HEK293 (cell line): ENCODE measurements at regions not wholly inside any gene's neighbourhood (a gene's known extent, or its start where the extent isn't known, plus 50 kb on each side); places are given as distances from the start of the nearest gene placed in this dataset.

ENCODE experiments used
- CTCF ChIA-PET: fragments of 350-600 bp; formaldehyde crosslinking; extraction: SDS; loops from one replicate; lab custom pipeline; 2021; ENCODE audit warnings: antibody characterized with exemption; lab: Yijun Ruan, JAX
- POLR2A ChIA-PET: fragments of 300-600 bp; formaldehyde crosslinking; extraction: SDS; loops from one replicate; lab custom pipeline; 2020; ENCODE audit warnings: antibody characterized with exemption, inconsistent platforms; lab: Yijun Ruan, JAX
- H3K27ac ChIP-seq: fragments of 200-500 bp; sonication (Bioruptor generic); 2 replicates; pipeline ENCODE4 v1.5.1; 2014; ENCODE audit warnings: low read depth, low read length, control low read depth, inconsistent platforms; ENCODE audit errors: extremely low read depth
- H3K36me3 ChIP-seq, 2 experiments: fragments of 200-500 bp in 1 of 2; sonication (Bioruptor generic) in 1 of 2; 1 replicate in 1 of 2; 2 replicates in 1 of 2; pipeline ENCODE4 v1.5.1; 2014 to 2017; ENCODE audit warnings: inconsistent platforms in 2 of 2, low read length in 2 of 2; ENCODE audit not compliant: control insufficient read depth in 2 of 2, insufficient read depth in 1 of 2
- H3K4me1 ChIP-seq: fragments of 200-500 bp; sonication (Bioruptor generic); 2 replicates; pipeline ENCODE4 v1.5.1; 2014; ENCODE audit warnings: mild to moderate bottlenecking, low read length, inconsistent platforms; ENCODE audit not compliant: control insufficient read depth, insufficient read depth
- H3K4me3 ChIP-seq: 2 replicates; pipeline ENCODE4 v1.5.1; 2011; ENCODE audit warnings: low read depth, mild to moderate bottlenecking, control low read depth, low read length, moderate library complexity
- H3K9me3 ChIP-seq: fragments of 200-500 bp; sonication (Bioruptor generic); 2 replicates; pipeline ENCODE4 v1.5.1; 2014; ENCODE audit warnings: low read depth, low read length, inconsistent platforms; ENCODE audit not compliant: control insufficient read depth, insufficient read depth
- BCL11B ChIP-seq: fragments of 450-650 bp; formaldehyde crosslinking; IDR thresholded peaks from 2 replicates; pipeline ENCODE4 v1.5.1; 2016; ENCODE audit warnings: low read depth, missing biosample characterization, missing genetic modification characterization
- KLF10 ChIP-seq: fragments of 450-650 bp; IDR thresholded peaks from 2 replicates; pipeline ENCODE4 v1.5.1; 2018; ENCODE audit warnings: missing biosample characterization, mild to moderate bottlenecking, missing genetic modification characterization
- MEIS1 ChIP-seq: sonication (generic); formaldehyde crosslinking; IDR thresholded peaks from 2 replicates; pipeline ENCODE4 v1.8.1; 2022; ENCODE audit warnings: missing genetic modification reagents, mild to moderate bottlenecking, borderline replicate concordance
- PATZ1 ChIP-seq: fragments of 450-650 bp; formaldehyde crosslinking; IDR thresholded peaks from 2 replicates; pipeline ENCODE4 v1.5.1; 2016; ENCODE audit warnings: missing biosample characterization, missing genetic modification characterization
- PBX3 ChIP-seq: sonication (generic); formaldehyde crosslinking; IDR thresholded peaks from 2 replicates; pipeline ENCODE4 v1.8.1; 2022; ENCODE audit warnings: mild to moderate bottlenecking, moderate library complexity, missing genetic modification reagents
- ZBTB49 ChIP-seq: fragments of 450-650 bp; formaldehyde crosslinking; IDR thresholded peaks from 2 replicates; pipeline ENCODE4 v1.5.1; 2016; ENCODE audit warnings: missing biosample characterization, missing genetic modification characterization, low read depth
- ZNF2 ChIP-seq: fragments of 450-650 bp; formaldehyde crosslinking; IDR thresholded peaks from 2 replicates; pipeline ENCODE4 v1.5.1; 2016; ENCODE audit warnings: missing biosample characterization, missing genetic modification characterization
- ZNF223 ChIP-seq: fragments of 450-650 bp; formaldehyde crosslinking; IDR thresholded peaks from 2 replicates; pipeline ENCODE4 v1.5.1; 2016; ENCODE audit warnings: missing biosample characterization, missing genetic modification characterization
- ZNF341 ChIP-seq: fragments of 450-650 bp; formaldehyde crosslinking; IDR thresholded peaks from 2 replicates; pipeline ENCODE4; 2016; ENCODE audit warnings: low read depth, missing biosample characterization, missing genetic modification characterization
- ZNF354C ChIP-seq: fragments of 450-650 bp; formaldehyde crosslinking; IDR thresholded peaks from 2 replicates; pipeline ENCODE4 v1.5.1; 2016; ENCODE audit warnings: missing biosample characterization, missing genetic modification characterization, low read depth, borderline replicate concordance
- ZNF518A ChIP-seq: fragments of 450-650 bp; formaldehyde crosslinking; conservative IDR thresholded peaks from 2 replicates; pipeline ENCODE4 v1.5.1; 2016; ENCODE audit warnings: low read depth, missing biosample characterization, missing genetic modification characterization
- ZNF677 ChIP-seq: fragments of 450-650 bp; IDR thresholded peaks from 2 replicates; pipeline ENCODE4 v1.5.0; 2018; ENCODE audit warnings: missing biosample characterization, mild to moderate bottlenecking, missing genetic modification characterization, moderate library complexity
- ZNF707 ChIP-seq: fragments of 450-650 bp; formaldehyde crosslinking; IDR thresholded peaks from 2 replicates; pipeline ENCODE4 v1.5.1; 2016; ENCODE audit warnings: missing biosample characterization, missing genetic modification characterization
- ZNF76 ChIP-seq: fragments of 450-650 bp; formaldehyde crosslinking; IDR thresholded peaks from 2 replicates; pipeline ENCODE4; 2016; ENCODE audit warnings: low read depth, missing biosample characterization, missing genetic modification characterization, borderline replicate concordance

GRCh38 chr15:37361621-37362020 is 261.3 kb upstream of the MEIS2 start:
- POLR2A ChIA-PET: no interaction called here
- H3K9me3 ChIP-seq: no peaks in the 10 kb centered on the region
- TF ChIP-seq ZBTB49 (tag by site-specific recombination): no peak
- no peak for TF ChIP-seq ZNF354C (tag by site-specific recombination)
- no peak for TF ChIP-seq ZNF518A (tag by site-specific recombination)
- TF ChIP-seq KLF10 (tag by site-specific recombination): no peak
- no peak for TF ChIP-seq ZNF341
- TF ChIP-seq ZNF2 (tag by site-specific recombination): no peak
- no peak for TF ChIP-seq ZNF76 (tag by site-specific recombination)
- TF ChIP-seq BCL11B (tag by site-specific recombination): no peak
- no peak for TF ChIP-seq ZNF677
- no peak for TF ChIP-seq PATZ1 (tag by site-specific recombination)
- TF ChIP-seq PBX3 (CRISPR knock-in tag): no peak
- TF ChIP-seq ZNF223: no peak
- TF ChIP-seq, all 188 proteins: peak for 0
- CTCF ChIA-PET: interaction anchor here (0.7 kb wide), 1 partner anchor 405 kb away, joined by 3 read pairs; no protein-coding TSS in a partner anchor
- Histone ChIP-seq H3K4me3 (no peak overlapping the region), H3K4me1 (no peaks in the 10 kb centered on the region), H3K36me3 (no peaks in the 10 kb centered on the region), H3K27ac (no peak overlapping the region)

GRCh38 chr15:37362414-37362813 is 262.1 kb upstream of the MEIS2 start:
- H3K36me3 ChIP-seq: no peaks in the 10 kb centered on the region
- POLR2A ChIA-PET: no interaction called here
- H3K4me3 ChIP-seq: no peak overlapping the region
- no peaks in the 10 kb centered on the region for H3K9me3 ChIP-seq
- no peaks in the 10 kb centered on the region for H3K4me1 ChIP-seq
- H3K27ac ChIP-seq: no peak overlapping the region
- TF ChIP-seq MEIS1 (CRISPR knock-in tag) (no peak), BCL11B (tag by site-specific recombination) (no peak), ZNF707 (tag by site-specific recombination) (no peak)
- CTCF ChIA-PET: interaction anchor here (0.6 kb wide), 1 partner anchor 24 kb away, joined by 6 read pairs; no protein-coding TSS in a partner anchor
